GM23248 (cell line): ENCODE measurements at regions not wholly inside any gene's neighbourhood (a gene's known extent, or its start where the extent isn't known, plus 50 kb on each side); places are given as distances from the start of the nearest gene placed in this dataset.

Experiments
- EZH2 ChIP-seq: fragments of 200-600 bp; sonication (generic); IDR thresholded peaks from 2 replicates; pipeline ENCODE4 v1.6.1; 2018; ENCODE audit warnings: antibody characterized with exemption, mild to moderate bottlenecking; ENCODE audit not compliant: insufficient read depth, poor library complexity, severe bottlenecking
- EZH2phosphoT487 ChIP-seq: fragments of 200-600 bp; sonication (generic); IDR thresholded peaks from 2 replicates; pipeline ENCODE4 v1.6.1; 2018; ENCODE audit warnings: antibody characterized with exemption, moderate library complexity, mild to moderate bottlenecking, low read depth; ENCODE audit not compliant: insufficient read depth

DNA sequence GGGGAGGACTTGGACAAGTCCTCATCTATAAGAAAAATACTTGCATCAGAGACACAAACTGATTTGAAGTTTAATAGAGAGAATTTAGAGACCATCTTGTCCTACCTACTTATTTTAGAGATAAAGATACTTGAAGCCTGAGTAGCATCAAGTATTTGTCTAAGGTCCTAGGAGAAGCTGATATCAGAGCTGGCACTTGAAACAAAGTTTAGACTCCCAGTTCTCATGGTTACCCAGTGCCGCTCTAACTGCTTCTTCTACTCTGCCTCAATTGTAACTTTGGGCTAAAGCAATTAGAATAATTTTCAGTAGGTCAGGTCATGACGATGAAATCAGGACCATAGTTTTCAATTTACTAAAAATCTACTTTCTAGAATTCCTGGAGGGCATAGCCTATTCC lies 123.9 kb upstream of the CADPS start:
- TF ChIP-seq EZH2: no peak
- no peak for TF ChIP-seq EZH2phosphoT487
